Esophagus muscularis mucosa (tissue), 3 donors: ENCODE measurements at regions not wholly inside any gene's neighbourhood (a gene's known extent, or its start where the extent isn't known, plus 50 kb on each side); places are given as distances from the start of the nearest gene placed in this dataset.

Source experiments
- CTCF ChIP-seq, 3 experiments: fragments of 200-600 bp in 2 of 3; fragments of 450-650 bp in 1 of 3; sonication (generic) in 2 of 3; IDR thresholded peaks; one replicate each; pipeline ENCODE4 v1.5.1; 2017 to 2019; ENCODE audit warnings: antibody characterized with exemption in 3 of 3, mild to moderate bottlenecking in 2 of 3, moderate library complexity in 1 of 3
- POLR2A ChIP-seq: fragments of 450-650 bp; IDR thresholded peaks from one replicate; pipeline ENCODE4 v1.6.1; 2017; ENCODE audit warnings: antibody characterized with exemption, moderate library complexity, mild to moderate bottlenecking, low read depth

GRCh38 chr11:130804306-130805076 lies 111.8 kb downstream of the SNX19 start:
- TF ChIP-seq CTCF (IDR thresholded peaks at IDR 0.05) (no peak), POLR2A (no peak)
